ENCODE measurements at regions not wholly inside any gene's neighbourhood (a gene's known extent, or its start where the extent isn't known, plus 50 kb on each side); places are given as distances from the start of the nearest gene placed in this dataset.

DNA sequence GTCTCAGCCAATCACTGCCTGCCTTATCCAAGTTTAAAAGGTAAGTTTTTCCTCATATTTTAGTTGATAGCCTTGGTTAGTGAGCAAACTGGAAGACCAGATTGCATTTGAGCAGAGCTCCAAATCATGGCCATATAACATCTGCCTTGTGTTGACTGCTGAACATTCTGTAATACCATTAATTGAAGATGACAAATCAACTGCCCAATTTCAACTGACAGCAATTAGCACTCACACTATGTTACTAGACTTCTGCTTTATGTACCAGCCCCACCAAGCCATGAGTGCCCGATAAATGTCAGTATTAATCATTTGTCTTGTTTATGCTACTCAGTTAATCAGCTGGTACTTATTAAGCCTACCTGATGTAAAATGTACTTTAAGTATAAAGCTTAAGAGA, 83.1 kb downstream of the CGGBP1 start:
- TF ChIP-seq NR1H2 (CRISPR knock-in tag; IDR thresholded peaks at IDR 0.05), result no peak
- TF ChIP-seq GABPB1 (CRISPR knock-in tag; IDR thresholded peaks at IDR 0.05), result no peak
- TF ChIP-seq, protein P1, sequence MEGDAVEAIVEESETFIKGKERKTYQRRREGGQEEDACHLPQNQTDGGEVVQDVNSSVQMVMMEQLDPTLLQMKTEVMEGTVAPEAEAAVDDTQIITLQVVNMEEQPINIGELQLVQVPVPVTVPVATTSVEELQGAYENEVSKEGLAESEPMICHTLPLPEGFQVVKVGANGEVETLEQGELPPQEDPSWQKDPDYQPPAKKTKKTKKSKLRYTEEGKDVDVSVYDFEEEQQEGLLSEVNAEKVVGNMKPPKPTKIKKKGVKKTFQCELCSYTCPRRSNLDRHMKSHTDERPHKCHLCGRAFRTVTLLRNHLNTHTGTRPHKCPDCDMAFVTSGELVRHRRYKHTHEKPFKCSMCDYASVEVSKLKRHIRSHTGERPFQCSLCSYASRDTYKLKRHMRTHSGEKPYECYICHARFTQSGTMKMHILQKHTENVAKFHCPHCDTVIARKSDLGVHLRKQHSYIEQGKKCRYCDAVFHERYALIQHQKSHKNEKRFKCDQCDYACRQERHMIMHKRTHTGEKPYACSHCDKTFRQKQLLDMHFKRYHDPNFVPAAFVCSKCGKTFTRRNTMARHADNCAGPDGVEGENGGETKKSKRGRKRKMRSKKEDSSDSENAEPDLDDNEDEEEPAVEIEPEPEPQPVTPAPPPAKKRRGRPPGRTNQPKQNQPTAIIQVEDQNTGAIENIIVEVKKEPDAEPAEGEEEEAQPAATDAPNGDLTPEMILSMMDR (IDR thresholded peaks at IDR 0.05), result no peak
- no peak for TF ChIP-seq CREB1 (CRISPR knock-in tag; IDR thresholded peaks at IDR 0.05)
- no peak for TF ChIP-seq ZNF423 (CRISPR knock-in tag; IDR thresholded peaks at IDR 0.05)
- TF ChIP-seq CBFB (CRISPR knock-in tag; IDR thresholded peaks at IDR 0.05; ENCODE audit: low read depth), result no peak
